NCI-H2196 treated with DMSO at 0.1 percent for 48 hours (cell line): ENCODE measurements at regions not wholly inside any gene's neighbourhood (a gene's known extent, or its start where the extent isn't known, plus 50 kb on each side); places are given as distances from the start of the nearest gene placed in this dataset.
"Not testable (repeated sequence)": the region's sequence is repeated elsewhere in the genome, so short reads cannot be mapped to it uniquely, and the experiment has no call there.

Source experiments
- DNase-seq: peaks from one replicate; lab custom pipeline; 2025; ENCODE audit not compliant: unreplicated experiment; lab: John Stamatoyannopoulos, UW

GRCh38 chr2:160721089-160722040, 227.8 kb upstream of the RBMS1 start:
- DNase-seq = no peak

GRCh38 chr2:160726046-160726445, 232.4 kb upstream of the RBMS1 start:
- no peak for DNase-seq

GRCh38 chr2:160730296-160730995, 236.8 kb upstream of the RBMS1 start:
- no peak for DNase-seq

DNA sequence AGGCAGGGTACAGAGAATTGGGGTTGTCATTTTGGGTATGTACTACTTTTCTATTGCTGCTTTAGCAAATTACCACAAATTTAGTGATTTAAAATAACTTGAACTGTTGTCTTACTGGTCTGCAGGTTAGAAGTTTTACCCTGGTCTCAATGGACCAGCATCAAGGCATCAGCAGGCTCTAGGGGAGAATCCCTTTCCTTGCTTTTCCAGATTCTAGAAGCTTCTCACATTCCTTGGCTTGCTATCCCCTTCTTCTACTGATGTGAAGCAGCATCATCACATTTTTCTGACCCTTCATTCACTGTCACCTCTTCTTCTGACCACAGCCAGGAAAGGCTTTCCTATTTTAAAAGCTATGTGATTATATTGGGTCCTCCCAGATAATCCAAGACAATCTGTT, 237.8 kb upstream of the RBMS1 start:
- DNase-seq = no peak

DNA sequence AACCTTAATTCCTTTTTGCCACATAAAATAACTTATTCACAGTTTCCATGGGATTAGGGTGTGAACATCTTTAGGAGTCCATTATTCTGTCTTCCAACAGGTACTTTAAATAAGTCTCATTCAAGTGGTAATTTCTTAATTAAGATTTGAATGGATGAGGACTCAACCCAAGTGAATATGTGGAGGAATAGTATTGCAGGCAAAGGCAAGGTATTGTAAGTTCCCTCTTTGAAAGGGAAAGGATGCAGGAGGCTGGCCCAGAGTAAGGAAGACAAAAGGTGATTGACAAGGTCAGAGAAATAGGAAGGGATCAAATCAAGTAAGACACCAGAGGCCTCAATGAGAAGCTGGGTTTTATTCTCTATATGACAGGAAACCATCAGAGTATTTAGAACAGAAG, 238.2 kb upstream of the RBMS1 start:
- DNase-seq = no peak

DNA sequence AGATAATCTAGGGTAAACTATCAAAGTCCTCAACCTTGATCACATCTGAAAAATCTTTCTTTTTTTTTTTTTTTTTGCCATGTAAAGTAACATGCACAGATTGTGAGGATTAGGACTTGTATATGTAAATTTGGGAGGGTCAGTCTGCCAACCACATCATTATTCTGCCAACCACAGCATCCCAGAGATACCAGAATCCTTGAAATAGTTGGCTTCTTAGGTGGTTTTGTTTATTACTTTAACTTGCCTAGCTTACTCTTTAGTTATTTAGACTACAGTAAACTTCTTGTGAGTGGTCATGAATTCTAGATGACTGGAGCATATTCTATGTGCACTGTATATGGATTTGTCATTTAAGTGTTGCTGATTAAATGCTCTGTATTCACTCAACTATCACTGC, 242.1 kb upstream of the RBMS1 start:
- no peak for DNase-seq

DNA sequence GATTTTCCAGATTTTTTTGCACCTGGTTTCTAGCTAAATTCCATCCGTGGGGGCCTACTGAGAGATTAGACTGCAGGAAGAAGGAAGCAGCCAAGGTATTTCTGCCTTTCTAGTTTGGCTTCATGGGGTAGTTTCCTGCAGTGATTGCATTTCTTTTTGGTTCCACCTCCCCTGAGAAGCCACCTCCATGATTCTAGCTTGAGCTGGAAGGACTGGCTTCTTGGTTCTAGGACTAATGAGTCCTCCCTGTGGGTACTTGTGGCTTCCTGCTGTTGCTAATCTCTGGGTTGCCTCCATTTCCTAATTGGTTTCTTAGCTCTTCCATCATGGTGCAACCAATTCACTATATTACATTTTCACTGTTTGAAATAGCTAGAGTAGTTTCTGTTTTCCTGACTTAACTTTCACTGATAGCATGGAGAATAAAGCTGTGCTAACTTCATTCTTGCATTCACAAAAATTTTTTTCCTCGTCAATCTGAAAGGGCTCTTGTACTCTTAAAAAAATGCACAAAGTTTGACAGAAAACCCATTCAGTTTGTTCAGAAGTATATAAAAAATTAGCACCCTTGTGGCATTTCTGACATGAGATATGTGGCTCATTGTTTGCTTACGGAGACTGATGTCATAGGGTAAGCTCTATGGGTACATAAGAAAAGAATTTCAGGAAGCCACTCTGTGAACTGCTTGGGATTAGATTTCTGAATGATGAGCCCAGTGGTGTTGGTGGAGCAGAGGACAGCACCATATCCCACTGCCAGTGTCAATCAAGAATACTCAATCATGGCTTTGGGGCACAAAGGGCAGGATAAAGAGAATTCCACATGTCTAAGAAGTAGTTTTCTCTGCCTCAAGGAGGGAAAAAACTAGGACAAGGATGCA, 242.8 kb upstream of the RBMS1 start:
- DNase-seq = no peak

- DNase-seq = no peak
Measured at GRCh38 chr2:160737247-160737646, 243.6 kb upstream of the RBMS1 start.

DNA sequence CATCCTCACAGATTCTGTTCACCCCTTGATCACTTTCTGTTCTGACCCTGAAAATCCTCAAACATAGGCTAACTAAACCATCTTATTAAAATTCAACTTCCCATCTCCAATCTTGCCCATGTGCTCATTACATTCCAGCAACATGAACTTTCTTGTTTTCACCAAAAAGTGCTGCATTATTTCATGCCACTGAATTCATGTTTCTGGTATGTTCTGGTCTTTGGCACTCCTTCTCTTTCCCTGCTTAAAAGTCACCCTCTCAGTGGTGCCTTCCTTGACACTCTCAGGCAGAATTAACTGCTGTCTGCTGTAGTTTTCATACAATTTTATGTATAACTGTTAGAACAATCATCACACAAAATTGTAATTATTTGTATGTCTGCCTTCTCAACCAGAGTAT, 247.7 kb upstream of the RBMS1 start:
- no peak for DNase-seq

- no peak for DNase-seq
Measured at GRCh38 chr2:160741815-160742214, 248.2 kb upstream of the RBMS1 start.

DNA sequence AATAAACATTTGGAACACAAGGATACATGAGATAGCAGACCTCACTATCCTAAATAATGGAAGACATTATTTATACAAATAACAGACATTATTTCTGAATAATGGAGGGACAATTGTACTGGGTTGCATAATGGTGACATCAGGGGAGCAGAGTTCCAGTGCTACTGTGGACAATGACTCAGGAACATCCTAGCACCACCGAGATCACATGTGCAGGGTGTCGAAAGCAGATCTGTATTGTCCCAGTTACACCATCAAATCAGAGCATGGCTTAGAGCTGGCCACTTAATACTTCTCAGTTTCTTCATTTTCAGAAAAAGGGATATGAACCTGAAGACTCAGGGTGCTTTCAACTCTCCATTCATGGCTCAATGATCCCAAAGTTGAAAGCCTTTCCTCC, 249.1 kb upstream of the RBMS1 start:
- no peak for DNase-seq

- DNase-seq = no peak
Measured at GRCh38 chr2:160747501-160748170, 254.0 kb upstream of the RBMS1 start.

DNA sequence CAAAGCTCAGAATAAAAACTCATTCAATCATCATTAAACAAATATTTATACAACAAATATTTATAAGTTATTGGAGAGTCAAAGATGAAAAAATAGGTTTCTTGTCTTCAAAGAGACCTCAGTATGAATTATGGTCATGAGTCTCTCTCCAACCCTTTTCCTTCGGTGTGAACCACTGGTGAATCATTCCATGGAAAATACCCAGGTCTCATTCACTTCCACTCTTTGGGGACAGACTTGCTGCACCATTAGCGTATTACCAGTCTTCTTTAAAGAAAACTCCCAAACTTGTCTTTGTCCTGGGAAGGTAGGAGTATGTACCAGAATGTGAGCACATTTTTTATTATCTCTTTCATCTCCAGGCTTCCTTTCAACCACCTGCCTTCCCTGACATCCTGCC, 257.4 kb upstream of the RBMS1 start:
- DNase-seq = no peak

GRCh38 chr2:160752475-160753330, 259.1 kb upstream of the RBMS1 start:
- no peak for DNase-seq

- DNase-seq = no peak
Measured at GRCh38 chr2:160753331-160753654, 259.7 kb upstream of the RBMS1 start.

DNA sequence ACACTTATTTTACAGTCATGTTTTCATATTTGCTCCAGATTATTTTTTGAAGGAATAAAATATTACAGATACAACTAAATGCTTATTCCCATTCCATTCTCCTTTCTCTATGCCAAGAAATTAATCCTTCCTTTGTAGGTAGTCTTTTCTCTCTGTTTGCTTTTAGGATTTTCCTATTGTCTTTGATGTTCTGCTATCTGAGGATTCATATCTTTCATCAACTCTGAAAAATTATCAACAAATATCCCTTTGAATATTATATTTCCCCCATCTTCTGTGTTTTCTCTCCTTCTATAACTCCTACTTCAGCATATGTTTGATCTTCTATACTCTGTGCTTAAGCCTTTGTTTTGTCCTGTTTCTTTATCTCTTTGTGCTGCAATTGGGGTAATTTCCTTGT, 260.4 kb upstream of the RBMS1 start:
- no peak for DNase-seq

DNA sequence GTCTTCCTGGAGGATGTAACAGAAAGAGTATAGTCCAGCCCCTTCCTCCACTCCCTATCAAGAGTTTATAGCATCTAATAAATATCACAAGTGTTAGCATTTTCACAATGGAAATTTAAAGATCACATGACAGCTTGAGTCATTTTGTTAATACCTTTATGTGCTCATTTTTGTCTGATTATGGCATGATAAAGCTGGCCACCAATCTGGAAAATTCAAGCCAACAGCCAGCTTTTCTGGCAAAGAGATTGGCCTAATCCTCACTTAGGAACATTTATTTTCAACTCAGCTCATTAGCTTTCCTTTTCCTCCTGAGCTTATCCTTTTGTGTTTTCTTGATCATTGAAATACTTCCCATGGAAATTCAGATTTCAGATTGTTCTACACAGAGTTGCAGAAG, 262.9 kb upstream of the RBMS1 start:
- no peak for DNase-seq

- not testable (repeated sequence) for DNase-seq
Measured at GRCh38 chr2:160762493-160763128, 269.0 kb upstream of the RBMS1 start.

GRCh38 chr2:160783474-160783873, 289.9 kb upstream of the RBMS1 start:
- no peak for DNase-seq

DNA sequence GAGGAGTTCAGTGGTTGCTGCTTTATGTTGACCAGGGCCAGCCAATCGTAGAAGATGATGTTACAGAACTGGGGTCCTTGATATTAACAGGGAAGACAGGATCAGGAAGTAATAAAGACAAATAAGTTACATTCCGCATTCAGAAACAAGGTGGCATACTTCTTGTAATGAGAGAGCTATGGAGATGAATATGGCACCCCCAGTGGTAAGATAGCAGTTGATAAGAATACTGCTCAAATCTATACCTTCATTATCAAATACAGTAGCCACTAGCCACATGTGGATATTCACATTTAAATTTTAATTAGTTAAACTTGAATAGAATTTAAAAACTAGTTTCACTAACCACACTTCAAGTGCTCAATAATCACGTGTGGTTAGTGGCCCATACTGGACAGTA, 290.4 kb upstream of the RBMS1 start:
- no peak for DNase-seq
